ENCODE measurements at regions not wholly inside any gene's neighbourhood (a gene's known extent, or its start where the extent isn't known, plus 50 kb on each side); places are given as distances from the start of the nearest gene placed in this dataset.

DNA sequence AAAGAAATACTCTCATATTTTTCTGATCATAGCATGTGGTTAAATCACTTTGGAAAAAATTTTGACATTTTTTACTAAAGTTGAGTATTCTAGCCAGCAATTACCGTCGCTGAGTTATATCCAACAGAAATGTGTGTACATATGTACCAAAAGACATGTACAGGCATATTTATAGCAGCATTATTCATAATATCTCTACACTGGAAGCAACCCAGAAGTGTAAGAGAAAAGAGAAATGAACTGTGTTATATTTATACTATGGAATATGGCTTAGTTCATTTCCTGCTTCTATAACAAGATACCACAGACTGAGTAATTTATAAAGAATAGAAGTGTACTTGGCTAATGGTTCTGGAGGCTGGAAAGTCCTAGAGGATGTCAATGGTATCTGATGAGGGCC lies 474.0 kb upstream of the GJE1 start:
- Histone ChIP-seq H3K27me3 (ENCODE audit: low read depth) (no peaks in the 10 kb centered on the region), H3K9me3 (replicated peaks) (peaks cover 9% of the 10 kb centered on the region), H3K36me3 (no peaks in the 10 kb centered on the region), H3K27ac (replicated peaks) (no peak overlapping the region), H3K4me1 (no peaks in the 10 kb centered on the region), H3K4me3 (no peak overlapping the region)
- TF ChIP-seq, protein P1, sequence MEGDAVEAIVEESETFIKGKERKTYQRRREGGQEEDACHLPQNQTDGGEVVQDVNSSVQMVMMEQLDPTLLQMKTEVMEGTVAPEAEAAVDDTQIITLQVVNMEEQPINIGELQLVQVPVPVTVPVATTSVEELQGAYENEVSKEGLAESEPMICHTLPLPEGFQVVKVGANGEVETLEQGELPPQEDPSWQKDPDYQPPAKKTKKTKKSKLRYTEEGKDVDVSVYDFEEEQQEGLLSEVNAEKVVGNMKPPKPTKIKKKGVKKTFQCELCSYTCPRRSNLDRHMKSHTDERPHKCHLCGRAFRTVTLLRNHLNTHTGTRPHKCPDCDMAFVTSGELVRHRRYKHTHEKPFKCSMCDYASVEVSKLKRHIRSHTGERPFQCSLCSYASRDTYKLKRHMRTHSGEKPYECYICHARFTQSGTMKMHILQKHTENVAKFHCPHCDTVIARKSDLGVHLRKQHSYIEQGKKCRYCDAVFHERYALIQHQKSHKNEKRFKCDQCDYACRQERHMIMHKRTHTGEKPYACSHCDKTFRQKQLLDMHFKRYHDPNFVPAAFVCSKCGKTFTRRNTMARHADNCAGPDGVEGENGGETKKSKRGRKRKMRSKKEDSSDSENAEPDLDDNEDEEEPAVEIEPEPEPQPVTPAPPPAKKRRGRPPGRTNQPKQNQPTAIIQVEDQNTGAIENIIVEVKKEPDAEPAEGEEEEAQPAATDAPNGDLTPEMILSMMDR (IDR thresholded peaks at IDR 0.05; ENCODE audit: borderline replicate concordance) = no peak
- intact Hi-C loops (cut with micrococcal nuclease) = no loop called here
- no peak for DNase-seq

DNA sequence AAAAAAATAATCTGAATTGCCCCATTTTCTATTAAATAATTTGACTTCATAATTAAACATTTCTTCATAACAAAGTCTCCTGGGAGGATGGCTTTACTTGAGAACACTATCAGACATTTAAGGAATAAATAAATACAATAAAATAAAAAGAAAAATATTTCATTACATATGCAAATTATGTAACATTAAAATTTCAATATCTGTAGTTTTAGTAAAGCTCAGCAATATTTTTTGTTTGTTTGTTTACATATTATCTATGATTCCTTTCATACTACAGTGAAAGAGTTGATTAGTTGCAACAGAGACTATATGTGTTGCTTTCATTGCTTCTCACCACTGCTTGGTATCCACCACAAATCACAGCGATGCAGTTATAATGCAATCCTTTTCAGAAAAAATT lies 474.9 kb upstream of the GJE1 start:
- Histone ChIP-seq H3K36me3 (no peaks in the 10 kb centered on the region), H3K4me3 (no peak overlapping the region), H3K27me3 (ENCODE audit: low read depth) (no peaks in the 10 kb centered on the region), H3K4me1 (no peaks in the 10 kb centered on the region), H3K9me3 (replicated peaks) (peaks cover 9% of the 10 kb centered on the region), H3K27ac (replicated peaks) (no peak overlapping the region)
- no peak for DNase-seq
- TF ChIP-seq, protein P1 (IDR thresholded peaks at IDR 0.05; ENCODE audit: borderline replicate concordance) = no peak
- intact Hi-C loops (cut with micrococcal nuclease) = no loop called here

DNA sequence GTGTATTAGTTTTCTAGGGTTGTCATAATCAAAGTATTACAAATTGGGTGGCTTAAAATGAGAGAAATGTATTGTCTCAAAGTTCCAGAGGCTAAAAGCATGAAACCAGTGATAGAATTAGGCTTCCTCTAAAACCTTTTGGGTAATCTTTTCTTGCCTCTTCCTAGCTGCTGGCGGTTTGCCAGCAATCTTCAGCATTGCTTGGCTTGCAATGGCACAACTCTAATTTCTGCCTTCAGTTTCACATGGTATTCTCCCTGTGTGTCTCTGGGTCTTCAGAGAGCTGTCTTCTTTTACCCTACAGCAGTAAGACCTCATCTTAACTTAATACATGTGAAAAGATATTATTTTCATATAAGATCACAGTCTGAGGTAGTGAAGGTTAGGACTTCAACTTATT lies 479.1 kb upstream of the GJE1 start:
- no peaks in the 10 kb centered on the region for H3K4me1 ChIP-seq
- intact Hi-C loops (cut with micrococcal nuclease) = no loop called here
- DNase-seq = no peak
- H3K4me3 ChIP-seq = no peak overlapping the region
- H3K27me3 ChIP-seq (ENCODE audit: low read depth) = no peaks in the 10 kb centered on the region
- H3K36me3 ChIP-seq = no peaks in the 10 kb centered on the region
- H3K27ac ChIP-seq (replicated peaks) = no peak overlapping the region
- TF ChIP-seq, protein P1 (IDR thresholded peaks at IDR 0.05; ENCODE audit: borderline replicate concordance) = no peak
- H3K9me3 ChIP-seq (replicated peaks) = peaks cover 9% of the 10 kb centered on the region

DNA sequence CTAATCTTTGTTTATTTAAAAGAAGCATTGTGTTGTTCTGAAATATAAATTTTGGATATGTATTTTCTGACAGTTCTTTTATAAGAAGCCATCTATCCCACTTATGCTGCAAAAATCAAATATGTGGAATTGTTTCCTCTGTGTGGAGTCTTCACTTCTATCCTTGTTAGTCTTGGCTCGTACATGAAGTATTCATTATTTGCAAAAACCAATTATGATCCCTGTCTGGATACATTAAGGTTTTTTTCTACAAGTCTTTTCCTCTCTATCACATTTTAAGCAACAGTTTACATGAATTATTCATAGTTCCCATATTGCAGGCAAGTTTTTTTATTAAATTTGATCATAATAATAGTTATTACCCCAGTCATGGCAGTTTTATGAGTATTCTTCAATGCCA lies 490.8 kb upstream of the GJE1 start:
- Histone ChIP-seq H3K9me3 (replicated peaks) (no peaks in the 10 kb centered on the region), H3K27ac (replicated peaks) (no peak overlapping the region), H3K36me3 (no peaks in the 10 kb centered on the region), H3K4me3 (no peak overlapping the region), H3K4me1 (no peaks in the 10 kb centered on the region), H3K27me3 (ENCODE audit: low read depth) (no peaks in the 10 kb centered on the region)
- intact Hi-C loops (cut with micrococcal nuclease) = no loop called here
- no peak for DNase-seq
- TF ChIP-seq, protein P1 (IDR thresholded peaks at IDR 0.05; ENCODE audit: borderline replicate concordance) = no peak

DNA sequence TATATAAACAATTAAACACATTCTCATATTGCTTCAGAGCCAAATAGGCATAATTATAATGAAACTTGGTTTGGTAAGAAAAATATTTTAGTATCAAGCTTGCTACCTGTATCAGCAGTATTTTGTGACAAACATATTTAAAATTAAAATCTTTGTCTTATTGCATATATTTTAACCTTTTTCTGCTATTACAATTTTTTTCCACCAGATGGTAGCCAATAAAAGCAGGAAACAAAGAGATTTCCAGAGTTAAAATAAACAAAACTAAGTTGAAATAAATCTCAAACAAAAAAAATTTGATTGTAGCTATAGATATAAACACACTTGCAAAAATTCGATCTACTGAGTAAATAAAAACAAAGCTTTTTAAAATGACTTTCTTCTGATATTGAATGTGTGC lies 491.3 kb upstream of the GJE1 start:
- Histone ChIP-seq H3K9me3 (replicated peaks) (no peaks in the 10 kb centered on the region), H3K4me3 (no peak overlapping the region), H3K4me1 (no peaks in the 10 kb centered on the region), H3K27me3 (ENCODE audit: low read depth) (no peaks in the 10 kb centered on the region), H3K36me3 (no peaks in the 10 kb centered on the region), H3K27ac (replicated peaks) (no peak overlapping the region)
- intact Hi-C loops (cut with micrococcal nuclease) = no loop called here
- DNase-seq = no peak
- TF ChIP-seq, protein P1 (IDR thresholded peaks at IDR 0.05; ENCODE audit: borderline replicate concordance) = no peak

DNA sequence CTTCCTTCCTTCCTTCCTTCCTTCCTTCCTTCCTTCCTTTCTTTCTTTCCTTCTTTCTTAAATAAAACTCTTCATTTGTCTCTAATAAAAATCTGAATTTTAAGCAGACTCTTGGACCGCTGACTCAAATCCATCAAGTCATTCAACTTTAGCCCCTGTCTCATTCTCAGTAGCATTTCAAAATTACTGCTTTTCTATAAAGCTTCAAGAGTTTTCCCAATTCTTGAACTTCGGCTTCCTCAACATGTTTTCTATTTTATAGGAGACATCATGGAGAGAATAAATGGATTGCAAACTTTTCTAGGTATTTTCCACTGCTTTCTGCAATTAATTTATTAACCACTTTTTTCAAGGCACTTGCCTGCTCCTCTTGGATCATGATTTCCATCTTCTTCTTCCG lies 497.1 kb upstream of the GJE1 start:
- H3K27ac ChIP-seq (replicated peaks) = no peak overlapping the region
- intact Hi-C loops (cut with micrococcal nuclease) = no loop called here
- no peaks in the 10 kb centered on the region for H3K36me3 ChIP-seq
- no peak overlapping the region for H3K4me3 ChIP-seq
- DNase-seq = no peak
- H3K4me1 ChIP-seq = no peaks in the 10 kb centered on the region
- TF ChIP-seq, protein P1 (IDR thresholded peaks at IDR 0.05; ENCODE audit: borderline replicate concordance) = no peak
- H3K27me3 ChIP-seq (ENCODE audit: low read depth) = no peaks in the 10 kb centered on the region
- no peaks in the 10 kb centered on the region for H3K9me3 ChIP-seq (replicated peaks)
